ENCODE measurements at regions not wholly inside any gene's neighbourhood (a gene's known extent, or its start where the extent isn't known, plus 50 kb on each side); places are given as distances from the start of the nearest gene placed in this dataset.

DNA sequence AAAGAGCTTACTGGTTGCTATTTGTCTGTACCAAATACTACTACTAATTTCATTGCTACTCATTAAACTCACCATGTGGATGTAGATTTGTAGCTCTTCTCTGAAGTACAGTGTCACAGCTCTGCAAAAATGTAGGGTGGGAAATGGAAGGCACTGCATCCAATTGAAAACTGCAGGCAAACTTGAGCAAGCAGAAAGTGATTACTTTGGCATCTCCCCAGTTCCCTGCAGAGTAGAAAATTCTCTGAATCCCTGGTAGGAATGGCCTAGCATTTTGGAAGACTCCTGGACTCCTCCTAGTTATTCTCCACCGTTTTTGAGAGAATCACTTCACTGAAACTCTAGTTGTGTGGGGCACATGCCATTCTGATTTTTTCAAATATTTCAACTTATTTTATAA is 239.1 kb downstream of the DIO2 start:
- TF ChIP-seq, protein P1, sequence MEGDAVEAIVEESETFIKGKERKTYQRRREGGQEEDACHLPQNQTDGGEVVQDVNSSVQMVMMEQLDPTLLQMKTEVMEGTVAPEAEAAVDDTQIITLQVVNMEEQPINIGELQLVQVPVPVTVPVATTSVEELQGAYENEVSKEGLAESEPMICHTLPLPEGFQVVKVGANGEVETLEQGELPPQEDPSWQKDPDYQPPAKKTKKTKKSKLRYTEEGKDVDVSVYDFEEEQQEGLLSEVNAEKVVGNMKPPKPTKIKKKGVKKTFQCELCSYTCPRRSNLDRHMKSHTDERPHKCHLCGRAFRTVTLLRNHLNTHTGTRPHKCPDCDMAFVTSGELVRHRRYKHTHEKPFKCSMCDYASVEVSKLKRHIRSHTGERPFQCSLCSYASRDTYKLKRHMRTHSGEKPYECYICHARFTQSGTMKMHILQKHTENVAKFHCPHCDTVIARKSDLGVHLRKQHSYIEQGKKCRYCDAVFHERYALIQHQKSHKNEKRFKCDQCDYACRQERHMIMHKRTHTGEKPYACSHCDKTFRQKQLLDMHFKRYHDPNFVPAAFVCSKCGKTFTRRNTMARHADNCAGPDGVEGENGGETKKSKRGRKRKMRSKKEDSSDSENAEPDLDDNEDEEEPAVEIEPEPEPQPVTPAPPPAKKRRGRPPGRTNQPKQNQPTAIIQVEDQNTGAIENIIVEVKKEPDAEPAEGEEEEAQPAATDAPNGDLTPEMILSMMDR (IDR thresholded peaks at IDR 0.05): no peak
- TF ChIP-seq POLR2A (IDR thresholded peaks at IDR 0.05): no peak
